ENCODE measurements at regions not wholly inside any gene's neighbourhood (a gene's known extent, or its start where the extent isn't known, plus 50 kb on each side); places are given as distances from the start of the nearest gene placed in this dataset.

DNA sequence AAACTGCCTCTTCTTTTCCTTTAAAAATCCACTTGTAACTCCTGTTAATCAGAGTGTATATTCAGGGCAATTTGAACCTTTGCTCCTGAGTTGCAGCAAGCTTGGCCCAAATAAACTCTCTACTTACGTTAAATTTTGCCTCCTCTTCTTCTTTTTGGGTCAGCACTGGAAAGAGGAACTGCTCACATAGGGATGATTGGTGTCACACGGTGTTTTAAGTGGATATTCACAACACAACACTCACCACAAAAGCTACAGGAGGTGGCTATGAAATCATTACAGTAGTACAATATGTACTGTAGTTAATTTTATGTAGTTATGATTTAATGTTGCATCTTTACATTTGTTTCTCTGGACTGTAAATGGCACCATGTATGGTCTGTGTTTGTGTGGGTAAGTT lies 96.8 kb upstream of the DOCK9 start:
- Histone ChIP-seq H3K4me2 (ENCODE audit: low read length) (no peak overlapping the region), H3K4ac (ENCODE audit: low read depth, low read length) (no peak overlapping the region), H2AK5ac (ENCODE audit: low read length) (no peak overlapping the region), H3K27ac (ENCODE audit: low read depth, low read length) (no peak overlapping the region), H3K79me1 (ENCODE audit: low read length) (no peaks in the 10 kb centered on the region), H2BK15ac (replicated peaks; ENCODE audit: low read depth) (no peak overlapping the region), H2BK120ac (ENCODE audit: low read depth, low read length) (no peak overlapping the region), H3K56ac (ENCODE audit: low read length) (no peak overlapping the region), H3K23ac (ENCODE audit: low read length) (no peak overlapping the region), H3K36me3 (ENCODE audit: control insufficient read depth, insufficient read depth, low read length) (no peaks in the 10 kb centered on the region), H4K8ac (ENCODE audit: low read depth, low read length) (no peak overlapping the region), H3K4me1 (ENCODE audit: control insufficient read depth, low read depth, low read length) (no peaks in the 10 kb centered on the region), H3K79me2 (ENCODE audit: control insufficient read depth, insufficient read depth, low read length) (no peaks in the 10 kb centered on the region), H4K5ac (ENCODE audit: low read length) (no peak overlapping the region), H2BK5ac (ENCODE audit: low read length) (no peak overlapping the region), H3K18ac (ENCODE audit: low read length) (no peak overlapping the region), H3K4me3 (ENCODE audit: low read length) (no peak overlapping the region), H3K9ac (ENCODE audit: low read length) (no peak overlapping the region), H3K27me3 (ENCODE audit: insufficient read depth, low read length, poor library complexity) (no peaks in the 10 kb centered on the region)
- WGBS (ENCODE audit: extremely low coverage, insufficient coverage, low lambda C conversion rate), result no CpG with 5 or more reads among the region's 2 CpGs
- no peak for DNase-seq

DNA sequence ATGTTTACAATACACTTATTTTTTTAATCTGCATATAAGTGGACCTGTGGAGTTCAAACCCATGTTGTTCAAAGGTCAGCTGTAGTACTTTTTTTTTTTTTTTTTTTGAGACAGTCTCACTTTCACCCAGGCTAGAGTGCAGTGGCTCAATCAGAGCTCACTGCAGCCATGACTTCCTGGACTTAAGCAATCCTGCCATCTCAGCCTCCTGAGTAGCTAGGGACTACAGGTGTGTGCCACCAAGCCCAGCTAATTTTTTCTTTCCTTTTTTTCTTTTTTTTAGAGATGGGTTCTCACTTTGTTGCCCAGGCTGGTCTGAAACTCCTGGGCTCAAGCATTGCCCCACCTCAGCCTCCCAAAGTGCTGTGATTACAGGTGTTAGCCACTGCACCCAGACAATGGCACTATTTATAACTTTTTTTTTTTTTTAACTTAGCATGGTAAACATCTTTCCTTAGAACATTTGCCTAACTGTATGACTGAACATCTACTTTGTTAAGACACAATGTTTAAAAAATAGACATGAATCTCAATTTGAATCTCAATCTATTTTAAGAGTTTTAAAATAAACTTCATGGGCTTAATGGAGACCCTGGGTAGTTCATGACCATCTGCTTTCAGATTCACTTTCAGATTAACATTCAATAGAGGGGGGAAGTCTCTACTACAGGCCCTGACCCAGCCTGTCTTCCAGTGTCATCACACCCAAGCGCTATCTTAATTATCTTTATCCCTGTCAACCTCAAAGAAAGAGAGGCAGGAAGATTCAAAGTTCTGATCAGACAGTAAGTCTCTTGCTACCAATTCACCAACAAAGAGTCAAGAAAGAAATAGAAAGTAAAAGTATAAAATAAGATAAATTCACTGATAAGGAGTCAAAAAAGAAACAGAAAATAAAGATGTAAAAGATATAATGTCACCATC lies 97.7 kb upstream of the DOCK9 start:
- Histone ChIP-seq H2BK5ac (ENCODE audit: low read length) (no peak overlapping the region), H3K27ac (ENCODE audit: low read depth, low read length) (no peak overlapping the region)
- no CpG with 5 or more reads among the region's 1 CpG for WGBS (ENCODE audit: extremely low coverage, insufficient coverage, low lambda C conversion rate)

DNA sequence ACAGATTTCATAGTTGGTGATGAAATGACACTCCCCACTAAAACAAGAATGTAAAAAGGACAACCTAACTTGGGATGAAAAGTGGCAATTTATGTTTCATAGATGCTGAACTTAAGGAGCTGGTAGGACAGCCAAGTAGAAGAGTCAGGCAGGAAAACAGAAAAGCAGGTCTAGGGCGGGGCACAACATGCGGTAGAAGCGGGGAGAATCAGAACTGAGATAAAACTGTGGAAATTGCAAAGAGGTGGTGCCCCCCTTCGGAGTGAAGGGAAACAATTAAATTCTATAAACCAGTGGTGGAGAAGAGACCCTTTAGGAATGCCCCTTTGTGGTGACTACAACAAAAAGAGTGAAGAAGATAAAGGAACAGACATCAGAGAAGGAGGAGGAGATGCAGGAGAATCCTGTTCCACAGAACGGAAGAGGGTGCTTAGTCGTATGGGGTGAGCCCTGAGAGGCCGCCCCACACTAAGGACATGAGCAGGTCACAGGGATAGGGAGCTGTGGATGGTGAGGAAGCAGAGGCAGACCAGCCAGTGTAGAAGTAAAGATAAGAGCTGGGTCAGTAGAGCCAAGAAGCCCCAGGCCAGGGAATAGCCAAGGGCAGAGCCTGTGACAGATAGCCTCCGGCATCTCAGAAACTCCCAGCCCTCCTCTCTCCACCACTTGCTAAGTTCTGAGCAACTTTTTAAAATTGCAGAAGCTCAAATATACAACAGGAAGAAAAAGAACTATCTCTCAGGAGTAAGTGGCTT lies 100.3 kb upstream of the DOCK9 start:
- Histone ChIP-seq H4K8ac (ENCODE audit: low read depth, low read length) (no peak overlapping the region), H3K4me3 (ENCODE audit: low read length) (no peak overlapping the region), H3K4me1 (ENCODE audit: control insufficient read depth, low read depth, low read length) (no peaks in the 10 kb centered on the region), H2BK15ac (replicated peaks; ENCODE audit: low read depth) (no peak overlapping the region), H3K79me1 (ENCODE audit: low read length) (no peaks in the 10 kb centered on the region), H3K23ac (ENCODE audit: low read length) (no peak overlapping the region), H3K27me3 (ENCODE audit: insufficient read depth, low read length, poor library complexity) (no peaks in the 10 kb centered on the region), H2BK120ac (ENCODE audit: low read depth, low read length) (no peak overlapping the region), H4K5ac (ENCODE audit: low read length) (no peak overlapping the region), H3K4ac (ENCODE audit: low read depth, low read length) (no peak overlapping the region), H3K18ac (ENCODE audit: low read length) (no peak overlapping the region), H2BK5ac (ENCODE audit: low read length) (no peak overlapping the region), H3K4me2 (ENCODE audit: low read length) (no peak overlapping the region), H3K27ac (ENCODE audit: low read depth, low read length) (no peak overlapping the region), H3K79me2 (ENCODE audit: control insufficient read depth, insufficient read depth, low read length) (no peaks in the 10 kb centered on the region), H3K56ac (ENCODE audit: low read length) (no peak overlapping the region), H3K36me3 (ENCODE audit: control insufficient read depth, insufficient read depth, low read length) (no peaks in the 10 kb centered on the region), H2AK5ac (ENCODE audit: low read length) (no peak overlapping the region), H3K9ac (ENCODE audit: low read length) (no peak overlapping the region)
- WGBS (ENCODE audit: extremely low coverage, insufficient coverage, low lambda C conversion rate), result no CpG with 5 or more reads among the region's 8 CpGs
- DNase-seq, result no peak

More for the DNA sequence above, 97.7 kb upstream of the DOCK9 start:
- Histone ChIP-seq H3K36me3 (ENCODE audit: control insufficient read depth, insufficient read depth, low read length) (no peaks in the 10 kb centered on the region), H3K27me3 (ENCODE audit: insufficient read depth, low read length, poor library complexity) (no peaks in the 10 kb centered on the region), H4K8ac (ENCODE audit: low read depth, low read length) (no peak overlapping the region), H4K5ac (ENCODE audit: low read length) (no peak overlapping the region), H3K4me2 (ENCODE audit: low read length) (no peak overlapping the region), H3K79me1 (ENCODE audit: low read length) (no peaks in the 10 kb centered on the region), H3K23ac (ENCODE audit: low read length) (no peak overlapping the region), H3K79me2 (ENCODE audit: control insufficient read depth, insufficient read depth, low read length) (no peaks in the 10 kb centered on the region), H3K9ac (ENCODE audit: low read length) (no peak overlapping the region), H3K18ac (ENCODE audit: low read length) (no peak overlapping the region), H3K4me1 (ENCODE audit: control insufficient read depth, low read depth, low read length) (no peaks in the 10 kb centered on the region), H2BK120ac (ENCODE audit: low read depth, low read length) (no peak overlapping the region), H3K4me3 (ENCODE audit: low read length) (no peak overlapping the region), H3K4ac (ENCODE audit: low read depth, low read length) (no peak overlapping the region), H3K56ac (ENCODE audit: low read length) (no peak overlapping the region), H2BK15ac (replicated peaks; ENCODE audit: low read depth) (no peak overlapping the region), H2AK5ac (ENCODE audit: low read length) (no peak overlapping the region)
- peak; percentile 54 for DNase-seq

DNA sequence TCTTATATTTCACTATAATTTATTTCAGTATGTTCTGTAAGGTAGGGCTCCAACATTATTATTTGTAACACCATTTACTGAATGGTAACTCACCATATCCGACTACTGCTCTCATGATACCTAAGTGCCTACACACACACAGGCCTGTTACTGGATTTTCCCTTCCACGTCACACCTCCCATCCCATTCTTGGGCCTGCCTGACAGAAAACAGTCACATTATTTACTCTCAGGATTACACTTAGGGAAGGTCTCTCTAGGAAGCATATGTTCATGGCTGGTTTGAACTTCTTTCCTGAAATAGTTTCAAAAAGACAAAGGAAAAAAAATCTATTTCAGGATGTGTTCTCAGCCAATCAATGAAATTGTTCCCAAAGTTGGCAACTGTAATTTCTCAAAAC lies 102.3 kb upstream of the DOCK9 start:
- no peaks in the 10 kb centered on the region for H3K79me2 ChIP-seq (ENCODE audit: control insufficient read depth, insufficient read depth, low read length)

GRCh38 chr13:99083981-99084380 lies 106.1 kb upstream of the DOCK9 start:
- Histone ChIP-seq H3K23ac (ENCODE audit: low read length) (no peak overlapping the region), H3K9ac (ENCODE audit: low read length) (no peak overlapping the region), H3K4ac (ENCODE audit: low read depth, low read length) (no peak overlapping the region), H3K4me1 (ENCODE audit: control insufficient read depth, low read depth, low read length) (peaks cover 2% of the 10 kb centered on the region), H2BK15ac (replicated peaks; ENCODE audit: low read depth) (no peak overlapping the region), H3K4me2 (ENCODE audit: low read length) (no peak overlapping the region), H3K56ac (ENCODE audit: low read length) (no peak overlapping the region), H3K27me3 (ENCODE audit: insufficient read depth, low read length, poor library complexity) (peaks cover 7% of the 10 kb centered on the region), H3K36me3 (ENCODE audit: control insufficient read depth, insufficient read depth, low read length) (no peaks in the 10 kb centered on the region), H2BK120ac (ENCODE audit: low read depth, low read length) (no peak overlapping the region), H3K4me3 (ENCODE audit: low read length) (no peak overlapping the region), H4K5ac (ENCODE audit: low read length) (no peak overlapping the region), H3K79me1 (ENCODE audit: low read length) (no peaks in the 10 kb centered on the region), H3K18ac (ENCODE audit: low read length) (no peak overlapping the region), H3K27ac (ENCODE audit: low read depth, low read length) (no peak overlapping the region), H2BK5ac (ENCODE audit: low read length) (no peak overlapping the region), H4K8ac (ENCODE audit: low read depth, low read length) (no peak overlapping the region), H2AK5ac (ENCODE audit: low read length) (no peak overlapping the region), H3K79me2 (ENCODE audit: control insufficient read depth, insufficient read depth, low read length) (no peaks in the 10 kb centered on the region)
- DNase-seq, result no peak
- WGBS (ENCODE audit: extremely low coverage, insufficient coverage, low lambda C conversion rate), result no CpG with 5 or more reads among the region's 2 CpGs

More for the DNA sequence above, 102.3 kb upstream of the DOCK9 start:
- H3K56ac ChIP-seq (ENCODE audit: low read length), result no peak overlapping the region
- H3K27me3 ChIP-seq (ENCODE audit: insufficient read depth, low read length, poor library complexity), result peaks cover 7% of the 10 kb centered on the region
- no peak overlapping the region for H3K18ac ChIP-seq (ENCODE audit: low read length)
- no peak overlapping the region for H4K5ac ChIP-seq (ENCODE audit: low read length)
- no peak overlapping the region for H2AK5ac ChIP-seq (ENCODE audit: low read length)
- no peak overlapping the region for H3K4me2 ChIP-seq (ENCODE audit: low read length)
- no peak for DNase-seq
- H2BK5ac ChIP-seq (ENCODE audit: low read length), result no peak overlapping the region
- H2BK120ac ChIP-seq (ENCODE audit: low read depth, low read length), result no peak overlapping the region
- no peak overlapping the region for H3K27ac ChIP-seq (ENCODE audit: low read depth, low read length)
- WGBS (ENCODE audit: extremely low coverage, insufficient coverage, low lambda C conversion rate), result no CpG with 5 or more reads among the region's 2 CpGs
- H2BK15ac ChIP-seq (replicated peaks; ENCODE audit: low read depth), result no peak overlapping the region
- H3K4me3 ChIP-seq (ENCODE audit: low read length), result no peak overlapping the region
- no peaks in the 10 kb centered on the region for H3K79me1 ChIP-seq (ENCODE audit: low read length)
- no peak overlapping the region for H4K8ac ChIP-seq (ENCODE audit: low read depth, low read length)
- no peak overlapping the region for H3K23ac ChIP-seq (ENCODE audit: low read length)
- H3K4ac ChIP-seq (ENCODE audit: low read depth, low read length), result no peak overlapping the region
- H3K36me3 ChIP-seq (ENCODE audit: control insufficient read depth, insufficient read depth, low read length), result no peaks in the 10 kb centered on the region
- H3K4me1 ChIP-seq (ENCODE audit: control insufficient read depth, low read depth, low read length), result no peaks in the 10 kb centered on the region
- no peak overlapping the region for H3K9ac ChIP-seq (ENCODE audit: low read length)

All from mesendoderm (in vitro differentiated cells).